ENCODE measurements at regions not wholly inside any gene's neighbourhood (a gene's known extent, or its start where the extent isn't known, plus 50 kb on each side); places are given as distances from the start of the nearest gene placed in this dataset.

DNA sequence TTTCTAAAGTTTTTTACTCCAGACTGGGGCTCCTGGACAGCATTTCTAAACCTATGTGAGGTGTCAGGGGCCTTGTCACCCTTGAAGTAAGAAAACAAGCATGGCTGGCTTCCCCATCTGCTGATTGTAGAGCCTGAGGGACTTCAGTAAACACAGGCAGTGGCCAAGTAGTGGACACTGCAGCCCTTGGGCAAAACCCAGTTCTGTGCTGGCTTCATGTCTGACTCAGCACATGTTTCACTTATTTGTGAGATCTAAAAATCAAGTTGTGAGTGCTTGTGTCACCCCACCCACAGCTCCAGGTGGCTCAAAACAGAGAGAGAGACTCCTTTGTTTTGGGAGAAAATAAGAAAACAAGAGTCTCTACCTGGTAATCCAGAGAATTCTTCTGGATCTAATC lies 660.3 kb upstream of the VRK2 start:
- POLR2A ChIA-PET = no interaction called here
- intact Hi-C loops (cut with micrococcal nuclease; ENCODE audit: unreplicated experiment) (no loop called here), in situ Hi-C loops (cut with HindIII; ENCODE audit: low pct_unique_long_range_greater_than_20kb, low sequenced_read_pairs) (no loop called here)
- DNase-seq (ENCODE audit: low read depth, low spot score) (no peak), ATAC-seq (no peak)
- Histone ChIP-seq H3K36me3 (ENCODE audit: control insufficient read depth, insufficient read depth, low read length) (no peaks in the 10 kb centered on the region), H3K27ac (ENCODE audit: low read length) (no peak overlapping the region), H3K9me3 (ENCODE audit: control insufficient read depth, insufficient read depth, low read depth, low read length) (no peaks in the 10 kb centered on the region), H3K27me3 (ENCODE audit: control insufficient read depth, insufficient read depth, low read length) (no peaks in the 10 kb centered on the region), H3K4me1 (ENCODE audit: control insufficient read depth, insufficient read depth, low read length) (no peaks in the 10 kb centered on the region), H3K4me3 (ENCODE audit: low read depth in 2 of 2, low read length in 2 of 2) (no peak overlapping the region)
- TF ChIP-seq POLR2AphosphoS5 (IDR thresholded peaks at IDR 0.05; ENCODE audit: low read depth, low read length) = no peak
- no peak for TF ChIP-seq TCF7L2 (IDR thresholded peaks at IDR 0.05; ENCODE audit: low read depth, low read length)
- TF ChIP-seq, protein P1, sequence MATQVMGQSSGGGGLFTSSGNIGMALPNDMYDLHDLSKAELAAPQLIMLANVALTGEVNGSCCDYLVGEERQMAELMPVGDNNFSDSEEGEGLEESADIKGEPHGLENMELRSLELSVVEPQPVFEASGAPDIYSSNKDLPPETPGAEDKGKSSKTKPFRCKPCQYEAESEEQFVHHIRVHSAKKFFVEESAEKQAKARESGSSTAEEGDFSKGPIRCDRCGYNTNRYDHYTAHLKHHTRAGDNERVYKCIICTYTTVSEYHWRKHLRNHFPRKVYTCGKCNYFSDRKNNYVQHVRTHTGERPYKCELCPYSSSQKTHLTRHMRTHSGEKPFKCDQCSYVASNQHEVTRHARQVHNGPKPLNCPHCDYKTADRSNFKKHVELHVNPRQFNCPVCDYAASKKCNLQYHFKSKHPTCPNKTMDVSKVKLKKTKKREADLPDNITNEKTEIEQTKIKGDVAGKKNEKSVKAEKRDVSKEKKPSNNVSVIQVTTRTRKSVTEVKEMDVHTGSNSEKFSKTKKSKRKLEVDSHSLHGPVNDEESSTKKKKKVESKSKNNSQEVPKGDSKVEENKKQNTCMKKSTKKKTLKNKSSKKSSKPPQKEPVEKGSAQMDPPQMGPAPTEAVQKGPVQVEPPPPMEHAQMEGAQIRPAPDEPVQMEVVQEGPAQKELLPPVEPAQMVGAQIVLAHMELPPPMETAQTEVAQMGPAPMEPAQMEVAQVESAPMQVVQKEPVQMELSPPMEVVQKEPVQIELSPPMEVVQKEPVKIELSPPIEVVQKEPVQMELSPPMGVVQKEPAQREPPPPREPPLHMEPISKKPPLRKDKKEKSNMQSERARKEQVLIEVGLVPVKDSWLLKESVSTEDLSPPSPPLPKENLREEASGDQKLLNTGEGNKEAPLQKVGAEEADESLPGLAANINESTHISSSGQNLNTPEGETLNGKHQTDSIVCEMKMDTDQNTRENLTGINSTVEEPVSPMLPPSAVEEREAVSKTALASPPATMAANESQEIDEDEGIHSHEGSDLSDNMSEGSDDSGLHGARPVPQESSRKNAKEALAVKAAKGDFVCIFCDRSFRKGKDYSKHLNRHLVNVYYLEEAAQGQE (IDR thresholded peaks at IDR 0.05; ENCODE audit: insufficient read depth in 1 of 2, low read depth in 2 of 2, low read length in 1 of 2) = no peak
- TF ChIP-seq, protein P2, sequence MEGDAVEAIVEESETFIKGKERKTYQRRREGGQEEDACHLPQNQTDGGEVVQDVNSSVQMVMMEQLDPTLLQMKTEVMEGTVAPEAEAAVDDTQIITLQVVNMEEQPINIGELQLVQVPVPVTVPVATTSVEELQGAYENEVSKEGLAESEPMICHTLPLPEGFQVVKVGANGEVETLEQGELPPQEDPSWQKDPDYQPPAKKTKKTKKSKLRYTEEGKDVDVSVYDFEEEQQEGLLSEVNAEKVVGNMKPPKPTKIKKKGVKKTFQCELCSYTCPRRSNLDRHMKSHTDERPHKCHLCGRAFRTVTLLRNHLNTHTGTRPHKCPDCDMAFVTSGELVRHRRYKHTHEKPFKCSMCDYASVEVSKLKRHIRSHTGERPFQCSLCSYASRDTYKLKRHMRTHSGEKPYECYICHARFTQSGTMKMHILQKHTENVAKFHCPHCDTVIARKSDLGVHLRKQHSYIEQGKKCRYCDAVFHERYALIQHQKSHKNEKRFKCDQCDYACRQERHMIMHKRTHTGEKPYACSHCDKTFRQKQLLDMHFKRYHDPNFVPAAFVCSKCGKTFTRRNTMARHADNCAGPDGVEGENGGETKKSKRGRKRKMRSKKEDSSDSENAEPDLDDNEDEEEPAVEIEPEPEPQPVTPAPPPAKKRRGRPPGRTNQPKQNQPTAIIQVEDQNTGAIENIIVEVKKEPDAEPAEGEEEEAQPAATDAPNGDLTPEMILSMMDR (IDR thresholded peaks at IDR 0.05) = no peak
- TF ChIP-seq SIN3A (IDR thresholded peaks at IDR 0.05; ENCODE audit: borderline replicate concordance, insufficient read depth, low read depth, low read length) = no peak
- no TSS peak for BruUV-seq (replicated peaks)
- CTCF ChIA-PET = no interaction called here

DNA sequence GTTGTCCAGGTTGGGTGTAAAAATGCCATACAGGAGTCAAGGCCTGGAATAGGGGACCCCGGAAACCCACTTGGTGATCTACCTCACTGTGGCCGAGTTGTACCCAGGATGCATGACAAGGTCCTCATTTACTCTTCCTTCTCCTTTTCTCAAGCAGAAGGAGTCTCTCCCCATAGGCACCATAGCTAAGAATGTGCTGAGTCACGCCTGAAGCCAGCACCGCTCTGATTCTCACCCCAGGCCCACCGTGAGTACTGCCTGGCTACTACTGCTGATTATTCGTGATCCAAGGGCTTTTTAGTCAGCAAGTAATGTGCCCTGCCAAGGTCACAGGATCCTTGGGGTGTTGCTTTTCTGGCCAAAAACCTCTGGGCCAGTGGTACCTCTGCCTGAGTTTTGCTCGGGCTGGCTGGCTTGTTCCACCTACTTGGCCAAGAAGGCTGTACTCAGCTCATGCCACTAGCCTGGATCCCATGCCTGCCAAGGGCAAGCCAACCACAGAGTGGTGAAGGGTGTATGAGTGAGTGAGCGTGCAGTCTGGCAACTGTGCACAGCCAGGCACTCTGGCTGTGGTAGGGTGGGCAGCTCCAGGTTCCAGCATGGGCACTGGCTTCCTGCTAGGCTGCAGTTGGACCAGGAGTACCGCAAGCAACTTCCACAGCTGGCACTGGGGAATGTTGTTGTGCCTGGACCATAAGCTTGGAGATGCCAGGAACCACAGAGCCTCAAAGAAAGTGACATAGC lies 650.1 kb upstream of the VRK2 start:
- no peak overlapping the region for H3K4me3 ChIP-seq (ENCODE audit: low read depth in 2 of 2, low read length in 2 of 2)
- ATAC-seq (no peak), DNase-seq (ENCODE audit: low read depth, low spot score) (no peak)
- POLR2A ChIA-PET = no interaction called here
- no peaks in the 10 kb centered on the region for H3K4me1 ChIP-seq (ENCODE audit: control insufficient read depth, insufficient read depth, low read length)
- TF ChIP-seq SIN3A (IDR thresholded peaks at IDR 0.05; ENCODE audit: borderline replicate concordance, insufficient read depth, low read depth, low read length) (no peak), TCF7L2 (IDR thresholded peaks at IDR 0.05; ENCODE audit: low read depth, low read length) (no peak), POLR2AphosphoS5 (IDR thresholded peaks at IDR 0.05; ENCODE audit: low read depth, low read length) (no peak)
- TF ChIP-seq, protein P1 (IDR thresholded peaks at IDR 0.05; ENCODE audit: insufficient read depth in 1 of 2, low read depth in 2 of 2, low read length in 1 of 2) = no peak
- TF ChIP-seq, protein P2 (IDR thresholded peaks at IDR 0.05) = no peak
- H3K27ac ChIP-seq (ENCODE audit: low read length) = no peak overlapping the region
- in situ Hi-C loops (cut with HindIII; ENCODE audit: low pct_unique_long_range_greater_than_20kb, low sequenced_read_pairs) = no loop called here
- no peaks in the 10 kb centered on the region for H3K9me3 ChIP-seq (ENCODE audit: control insufficient read depth, insufficient read depth, low read depth, low read length)
- H3K36me3 ChIP-seq (ENCODE audit: control insufficient read depth, insufficient read depth, low read length) = no peaks in the 10 kb centered on the region
- CTCF ChIA-PET = no interaction called here
- BruUV-seq (replicated peaks) = no TSS peak
- intact Hi-C loops (cut with micrococcal nuclease; ENCODE audit: unreplicated experiment) = no loop called here
- H3K27me3 ChIP-seq (ENCODE audit: control insufficient read depth, insufficient read depth, low read length) = no peaks in the 10 kb centered on the region

Measured in Panc1 (cell line).